Neural progenitor cell (in vitro differentiated cells): ENCODE measurements at regions not wholly inside any gene's neighbourhood (a gene's known extent, or its start where the extent isn't known, plus 50 kb on each side); places are given as distances from the start of the nearest gene placed in this dataset.

Experiments used
- DNase-seq: peaks from one replicate; pipeline ENCODE4 v3.0.0-alpha.2; 2016; ENCODE audit warnings: low spot score
- H2AFZ ChIP-seq: fragments of 200-600 bp; sonication (generic); replicated peaks from 2 replicates; pipeline ENCODE4 v1.6.1; 2016; ENCODE audit warnings: antibody characterized with exemption
- H3F3A ChIP-seq: fragments of 200-600 bp; sonication (generic); 2 replicates; pipeline ENCODE4 v1.6.1; 2016; ENCODE audit warnings: antibody characterized with exemption, low read depth
- H3K27ac ChIP-seq: fragments of 200-600 bp; sonication (generic); 2 replicates; pipeline ENCODE4 v1.5.1; 2016; ENCODE audit warnings: mild to moderate bottlenecking
- H3K27me3 ChIP-seq: fragments of 200-600 bp; sonication (generic); 2 replicates; pipeline ENCODE4 v1.6.1; 2016; ENCODE audit warnings: mild to moderate bottlenecking, moderate library complexity
- H3K36me3 ChIP-seq: fragments of 200-600 bp; sonication (generic); 2 replicates; pipeline ENCODE4 v1.5.1; 2016
- H3K4me1 ChIP-seq: fragments of 200-600 bp; sonication (generic); 2 replicates; pipeline ENCODE4 v1.6.1; 2016; ENCODE audit warnings: mixed run types
- H3K4me2 ChIP-seq: fragments of 200-600 bp; sonication (generic); 2 replicates; pipeline ENCODE4 v1.6.1; 2016
- H3K4me3 ChIP-seq: fragments of 200-600 bp; sonication (generic); 2 replicates; pipeline ENCODE4 v1.5.1; 2016
- H3K79me2 ChIP-seq: fragments of 200-600 bp; sonication (generic); 2 replicates; pipeline ENCODE4 v1.6.1; 2016; ENCODE audit warnings: low read depth
- H3K9ac ChIP-seq: fragments of 200-600 bp; sonication (generic); 2 replicates; pipeline ENCODE4 v1.6.1; 2016
- H3K9me3 ChIP-seq: fragments of 200-600 bp; sonication (generic); 2 replicates; pipeline ENCODE4 v1.5.1; 2016; ENCODE audit warnings: low read depth
- H4K20me1 ChIP-seq: fragments of 200-600 bp; sonication (generic); 2 replicates; pipeline ENCODE4 v1.6.1; 2016; ENCODE audit warnings: low read depth
- H3K27ac Mint-ChIP-seq: 3 replicates; pipeline ENCODE4 v1.8.0; 2021; ENCODE audit warnings: mixed read lengths
- H3K27me3 Mint-ChIP-seq: 2 replicates; pipeline ENCODE4 v1.8.0; 2022; ENCODE audit warnings: low read depth, mild to moderate bottlenecking, inconsistent platforms, moderate library complexity, mixed read lengths; ENCODE audit not compliant: insufficient read depth
- H3K36me3 Mint-ChIP-seq: 3 replicates; pipeline ENCODE4 v1.8.0; 2021; ENCODE audit warnings: mixed read lengths
- H3K4me1 Mint-ChIP-seq: 3 replicates; pipeline ENCODE4 v1.8.0; 2021; ENCODE audit warnings: mixed read lengths
- H3K4me3 Mint-ChIP-seq: 3 replicates; pipeline ENCODE4 v1.8.0; 2021; ENCODE audit warnings: mild to moderate bottlenecking, moderate library complexity, mixed read lengths
- H3K9me3 Mint-ChIP-seq: 3 replicates; pipeline ENCODE4 v1.8.0; 2020; ENCODE audit warnings: mixed read lengths
- CTCF ChIP-seq: fragments of 200-600 bp; sonication (generic); IDR thresholded peaks from 2 replicates; pipeline ENCODE4 v1.5.1; 2017; ENCODE audit warnings: antibody characterized with exemption, mild to moderate bottlenecking
- EZH2 ChIP-seq: fragments of 200-600 bp; sonication (generic); IDR thresholded peaks from 2 replicates; pipeline ENCODE4 v1.6.1; 2017; ENCODE audit warnings: antibody characterized with exemption, mild to moderate bottlenecking, moderate library complexity
- EZH2phosphoT487 ChIP-seq: fragments of 200-600 bp; sonication (generic); IDR thresholded peaks from 2 replicates; pipeline ENCODE4 v1.6.1; 2017; ENCODE audit warnings: antibody characterized with exemption

- H3K36me3 ChIP-seq, result no peaks in the 10 kb centered on the region
- Mint-ChIP-seq H3K27me3 (peaks cover 9% of the 10 kb centered on the region), H3K9me3 (peaks cover 3% of the 10 kb centered on the region), H3K4me1 (no peaks in the 10 kb centered on the region), H3K27ac (no peak overlapping the region), H3K4me3 (no peak overlapping the region), H3K36me3 (no peaks in the 10 kb centered on the region)
- no peak overlapping the region for H3K27ac ChIP-seq
- H3K4me2 ChIP-seq, result no peak overlapping the region
- H3K4me3 ChIP-seq, result no peak overlapping the region
- H3F3A ChIP-seq, result no peaks in the 10 kb centered on the region
- H3K4me1 ChIP-seq, result peaks cover 6% of the 10 kb centered on the region
- TF ChIP-seq CTCF (no peak), EZH2phosphoT487 (no peak), EZH2 (no peak)
- no peaks in the 10 kb centered on the region for H3K9me3 ChIP-seq
- H4K20me1 ChIP-seq, result no peaks in the 10 kb centered on the region
- no peaks in the 10 kb centered on the region for H3K79me2 ChIP-seq
- no peak overlapping the region for H2AFZ ChIP-seq
- H3K27me3 ChIP-seq, result no peaks in the 10 kb centered on the region
- DNase-seq, result no peak
- no peak overlapping the region for H3K9ac ChIP-seq
Observed at GRCh38 chr2:236794176-236794957, 224.7 kb downstream of the ACKR3 start.

- no peak for TF ChIP-seq CTCF
- TF ChIP-seq EZH2phosphoT487, result no peak
- TF ChIP-seq EZH2, result no peak
- no peak overlapping the region for H3K27ac Mint-ChIP-seq
- H3K4me1 Mint-ChIP-seq, result no peaks in the 10 kb centered on the region
- H3K4me3 ChIP-seq, result no peak overlapping the region
- H3K36me3 Mint-ChIP-seq, result no peaks in the 10 kb centered on the region
- no peaks in the 10 kb centered on the region for H3F3A ChIP-seq
- no peak for DNase-seq
- no peak overlapping the region for H2AFZ ChIP-seq
- H3K27me3 Mint-ChIP-seq, result peaks cover 10% of the 10 kb centered on the region
- H3K79me2 ChIP-seq, result no peaks in the 10 kb centered on the region
- H3K9me3 Mint-ChIP-seq, result peaks cover 3% of the 10 kb centered on the region
- H3K4me2 ChIP-seq, result no peak overlapping the region
- no peak overlapping the region for H3K9ac ChIP-seq
- H4K20me1 ChIP-seq, result no peaks in the 10 kb centered on the region
- H3K36me3 ChIP-seq, result no peaks in the 10 kb centered on the region
- no peak overlapping the region for H3K4me3 Mint-ChIP-seq
- peaks cover 6% of the 10 kb centered on the region for H3K4me1 ChIP-seq
- no peaks in the 10 kb centered on the region for H3K9me3 ChIP-seq
- no peaks in the 10 kb centered on the region for H3K27me3 ChIP-seq
- no peak overlapping the region for H3K27ac ChIP-seq
Observed at GRCh38 chr2:236795169-236795860, 225.7 kb downstream of the ACKR3 start.

GRCh38 chr2:236795861-236796219, 226.2 kb downstream of the ACKR3 start:
- H3F3A ChIP-seq, result no peaks in the 10 kb centered on the region
- no peak overlapping the region for H3K4me2 ChIP-seq
- H3K9ac ChIP-seq, result no peak overlapping the region
- no peaks in the 10 kb centered on the region for H3K9me3 ChIP-seq
- TF ChIP-seq CTCF (no peak), EZH2 (no peak), EZH2phosphoT487 (no peak)
- no peaks in the 10 kb centered on the region for H4K20me1 ChIP-seq
- peaks cover 6% of the 10 kb centered on the region for H3K4me1 ChIP-seq
- no peaks in the 10 kb centered on the region for H3K36me3 ChIP-seq
- H3K27ac ChIP-seq, result no peak overlapping the region
- DNase-seq, result no peak
- Mint-ChIP-seq H3K27ac (no peak overlapping the region), H3K36me3 (no peaks in the 10 kb centered on the region), H3K27me3 (peaks cover 12% of the 10 kb centered on the region), H3K4me1 (no peaks in the 10 kb centered on the region), H3K4me3 (no peak overlapping the region), H3K9me3 (peaks cover 3% of the 10 kb centered on the region)
- H3K27me3 ChIP-seq, result no peaks in the 10 kb centered on the region
- no peak overlapping the region for H3K4me3 ChIP-seq
- no peaks in the 10 kb centered on the region for H3K79me2 ChIP-seq
- no peak overlapping the region for H2AFZ ChIP-seq
